Activated CD4-positive, alpha-beta T cell treated with anti-CD3 and anti-CD28 coated beads, Interleukin-10, Interleukin-2, amounts not matched to agents 100 ng/mL and 50 ng/mL, durations not matched to agents 16 hours and 8 hours (primary cell): ENCODE measurements at regions not wholly inside any gene's neighbourhood (a gene's known extent, or its start where the extent isn't known, plus 50 kb on each side); places are given as distances from the start of the nearest gene placed in this dataset.
"Not testable (repeated sequence)": the region's sequence is repeated elsewhere in the genome, so short reads cannot be mapped to it uniquely, and the experiment has no call there.

Source experiments
- DNase-seq: peaks from one replicate; pipeline ENCODE4 v3.0.0-alpha.2; 2020

DNA sequence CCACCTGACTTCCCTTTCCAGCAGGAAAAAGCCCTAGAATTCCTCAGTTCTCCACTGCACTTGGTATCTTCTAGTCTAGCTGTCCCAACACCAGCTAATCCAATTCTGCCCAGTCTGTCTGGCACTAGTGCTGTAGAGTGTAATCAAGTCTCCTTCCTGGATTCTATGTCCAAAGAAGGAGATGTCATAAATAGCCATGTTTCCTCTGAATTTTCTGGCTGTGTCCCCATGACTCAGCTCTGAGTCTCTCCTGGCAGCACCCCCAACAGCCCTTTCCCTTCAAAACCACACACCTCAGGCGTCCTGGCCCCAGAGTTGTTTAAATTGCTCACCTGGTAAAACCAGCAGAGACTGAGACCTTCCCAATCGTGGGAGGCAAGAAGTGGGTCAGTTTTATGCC lies 197.2 kb downstream of the GRXCR1 start:
- no peak for DNase-seq

DNA sequence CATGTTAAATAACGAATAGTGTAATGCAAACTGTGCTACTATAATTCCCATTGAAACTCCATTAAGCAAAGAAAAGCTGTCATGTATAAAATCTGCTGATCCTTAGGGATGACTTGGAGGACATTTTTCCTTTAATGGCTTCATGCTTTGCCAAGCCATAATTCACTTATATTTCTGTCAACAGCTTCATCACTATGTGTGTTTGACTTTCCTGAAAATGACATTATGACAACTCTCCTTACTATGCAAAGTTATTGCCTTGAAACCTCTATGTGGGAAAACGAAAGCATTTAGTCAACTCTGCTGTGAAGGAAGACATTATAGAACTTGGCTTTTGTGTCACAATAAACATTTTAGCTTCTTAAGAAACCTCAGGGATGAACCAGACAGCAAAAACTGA lies 210.5 kb downstream of the GRXCR1 start:
- DNase-seq = no peak

DNA sequence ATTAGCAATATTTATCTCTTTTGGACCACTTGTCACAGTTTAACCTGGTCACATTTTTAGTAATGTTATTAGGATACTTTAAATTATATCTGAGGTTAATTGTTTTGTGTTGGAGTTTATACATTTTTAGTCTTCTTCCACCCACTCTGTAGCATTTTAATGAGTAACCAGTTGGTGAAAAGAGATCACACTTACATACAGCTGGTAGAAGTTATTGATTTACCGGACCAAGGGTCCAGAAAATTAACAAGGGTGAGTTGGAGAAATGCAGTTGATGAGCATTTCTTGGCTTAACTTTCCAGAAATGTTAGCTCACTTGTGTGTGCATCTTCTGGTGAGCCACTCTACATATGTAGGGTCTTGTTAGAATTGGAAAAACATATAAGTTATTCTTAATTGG lies 219.6 kb downstream of the GRXCR1 start:
- DNase-seq = no peak

DNA sequence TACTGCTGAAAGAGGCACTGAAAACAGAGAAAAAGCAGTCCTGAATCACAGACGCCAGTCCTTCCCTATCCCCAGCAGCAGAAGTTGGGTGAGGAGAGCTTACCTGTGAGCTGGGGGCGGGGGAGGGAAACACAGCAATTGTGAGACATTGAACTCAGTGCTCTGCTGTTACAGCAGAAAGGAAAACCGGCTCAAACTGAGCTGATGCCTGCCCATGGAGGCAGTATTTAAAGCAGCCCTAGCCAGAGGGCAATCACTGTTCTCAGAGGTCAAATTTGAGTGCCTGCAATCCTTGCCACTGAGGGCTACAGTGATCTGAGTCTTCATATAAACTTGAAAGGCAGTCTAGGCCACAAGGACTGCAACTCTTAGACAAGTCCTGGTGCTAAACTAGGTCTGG lies 220.7 kb downstream of the GRXCR1 start:
- DNase-seq = no peak

DNA sequence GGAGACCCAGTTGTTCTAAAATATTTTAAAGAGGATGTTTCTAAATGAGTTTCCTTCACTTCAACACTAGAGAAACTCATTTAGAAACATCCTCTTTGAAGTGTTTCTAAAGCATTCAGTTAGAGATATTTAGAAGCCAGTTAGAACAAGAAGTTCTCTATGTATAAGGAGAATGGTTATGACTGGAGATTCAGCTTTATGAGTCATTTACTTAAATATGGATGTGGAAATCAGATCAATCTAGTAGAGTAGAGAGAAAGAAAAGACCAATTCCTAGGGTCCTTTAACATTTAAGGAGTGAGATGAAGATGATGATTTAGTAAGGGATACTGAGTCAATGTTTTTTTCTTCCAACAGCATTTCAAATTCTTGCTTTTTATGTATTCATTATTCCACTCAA lies 234.1 kb downstream of the GRXCR1 start:
- peak; percentile 7 for DNase-seq

DNA sequence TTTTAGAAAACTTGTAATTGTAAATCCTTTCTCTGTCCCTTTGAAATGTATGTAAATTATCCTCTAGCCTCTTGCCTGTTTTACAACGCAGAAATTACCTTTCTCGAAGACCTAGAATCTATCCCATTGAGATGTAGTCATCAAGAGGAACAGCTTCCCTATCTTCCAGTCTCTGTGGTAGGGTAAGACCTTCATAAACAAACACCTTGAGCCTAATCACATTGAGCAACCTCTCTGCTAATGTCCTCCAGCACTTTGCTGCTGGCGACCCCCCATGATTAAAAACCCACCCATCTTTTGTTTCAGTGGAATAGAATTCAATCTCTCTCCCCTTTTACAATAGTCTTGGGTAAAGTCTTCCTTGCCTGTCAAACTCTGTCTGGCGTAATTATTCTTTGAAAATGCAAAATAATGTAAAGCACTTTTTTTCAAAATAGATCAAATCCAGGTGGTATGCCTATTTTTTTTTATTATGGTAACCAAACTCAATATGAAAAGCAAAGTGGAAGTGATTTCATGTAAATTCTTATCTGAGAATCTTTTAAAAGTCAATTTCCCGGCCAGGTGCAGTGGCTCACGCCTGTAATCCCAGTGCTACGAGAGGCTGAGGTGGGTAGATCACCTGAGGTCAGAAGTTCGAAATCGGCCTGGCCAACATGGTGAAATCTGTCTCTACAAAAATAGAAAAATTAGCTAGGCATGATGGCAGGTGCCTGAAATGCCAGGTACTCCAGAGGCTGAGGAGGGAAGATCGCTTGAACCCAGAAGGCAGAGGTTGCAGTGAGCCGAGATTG lies 237.9 kb downstream of the GRXCR1 start:
- DNase-seq = no peak

DNA sequence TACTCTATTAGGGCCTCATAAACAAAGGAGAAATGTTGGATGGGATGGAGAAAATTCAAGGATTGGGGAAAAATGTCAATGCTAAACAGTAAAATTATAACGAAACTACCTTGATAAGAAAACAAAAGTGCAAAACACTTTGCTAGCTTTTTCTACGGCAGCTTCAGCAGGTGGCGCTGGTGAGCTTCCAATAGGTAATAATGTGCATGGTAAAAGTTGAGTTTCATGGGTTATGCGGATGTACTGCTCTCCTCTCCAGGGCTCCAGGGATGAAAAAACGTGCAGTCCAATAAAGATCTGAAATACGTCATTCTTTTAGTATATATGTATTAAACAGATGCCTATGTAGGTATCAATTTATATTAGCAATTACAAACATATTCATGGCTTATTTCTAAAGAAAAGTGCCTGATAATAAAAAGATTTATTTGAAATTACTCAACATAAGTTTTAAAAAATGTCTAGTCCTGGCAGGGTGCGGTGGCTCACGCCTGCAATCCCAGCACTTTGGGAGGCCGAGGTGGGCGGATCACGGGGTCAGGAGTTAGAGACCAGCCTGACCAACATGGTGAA lies 239.6 kb downstream of the GRXCR1 start:
- peak; percentile 58 for DNase-seq

DNA sequence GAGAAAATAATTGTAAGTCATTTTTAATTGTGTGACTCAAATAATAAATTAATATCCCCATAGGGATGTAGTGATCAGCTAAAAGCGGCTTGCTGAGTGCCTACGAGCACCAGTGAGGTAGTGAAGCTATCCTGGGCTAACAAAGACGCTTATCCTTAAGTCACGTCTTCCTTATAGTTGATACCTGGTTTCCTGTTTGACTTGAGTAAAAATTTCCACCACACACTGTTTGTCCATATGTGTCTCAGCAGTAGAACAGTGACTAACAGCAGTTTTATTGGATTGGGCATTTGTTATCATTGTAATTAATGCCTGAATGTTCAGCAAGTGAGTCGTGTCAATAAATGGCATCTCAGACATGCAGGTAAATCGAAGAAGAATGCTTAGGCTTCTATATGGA lies 241.1 kb downstream of the GRXCR1 start:
- DNase-seq = no peak

DNA sequence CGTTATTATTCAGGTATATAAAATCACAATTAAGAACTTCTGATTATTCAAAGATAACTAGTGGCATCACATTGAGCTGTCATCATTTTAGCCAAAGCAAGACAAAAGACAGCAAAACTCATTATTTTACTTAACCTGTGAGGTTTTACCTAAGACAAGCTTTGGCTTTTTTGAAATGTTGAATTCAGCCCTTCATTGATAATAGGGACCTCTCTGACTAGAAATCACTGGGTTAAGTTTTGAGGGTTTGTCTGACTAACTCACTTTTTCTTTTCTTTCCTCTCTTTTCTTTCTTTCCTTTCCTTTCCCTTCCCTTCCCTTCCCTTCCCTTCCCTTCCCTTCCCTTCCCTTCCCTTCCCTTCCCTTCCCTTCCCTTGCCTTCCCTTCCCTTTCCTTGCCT lies 244.2 kb downstream of the GRXCR1 start:
- no peak for DNase-seq

DNA sequence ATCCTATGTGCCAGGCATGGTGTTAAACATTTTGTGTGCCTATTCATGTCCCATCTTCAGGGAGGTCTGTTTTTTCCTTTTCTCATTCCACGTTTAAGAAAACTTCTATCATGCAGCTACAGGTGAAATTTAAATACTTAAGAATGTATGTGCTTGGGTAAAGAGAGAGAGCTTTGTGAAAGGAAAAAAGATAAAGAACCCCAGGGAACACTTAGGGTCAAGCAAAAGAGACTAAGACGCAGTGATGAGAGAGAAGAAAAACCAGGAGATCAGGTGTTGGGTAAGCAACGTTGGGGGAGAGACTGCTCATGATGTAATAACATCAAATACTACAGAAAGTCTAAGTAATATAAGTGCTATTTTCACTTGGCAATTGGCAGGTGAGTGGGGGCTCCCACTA lies 253.7 kb downstream of the GRXCR1 start:
- DNase-seq = no peak

DNA sequence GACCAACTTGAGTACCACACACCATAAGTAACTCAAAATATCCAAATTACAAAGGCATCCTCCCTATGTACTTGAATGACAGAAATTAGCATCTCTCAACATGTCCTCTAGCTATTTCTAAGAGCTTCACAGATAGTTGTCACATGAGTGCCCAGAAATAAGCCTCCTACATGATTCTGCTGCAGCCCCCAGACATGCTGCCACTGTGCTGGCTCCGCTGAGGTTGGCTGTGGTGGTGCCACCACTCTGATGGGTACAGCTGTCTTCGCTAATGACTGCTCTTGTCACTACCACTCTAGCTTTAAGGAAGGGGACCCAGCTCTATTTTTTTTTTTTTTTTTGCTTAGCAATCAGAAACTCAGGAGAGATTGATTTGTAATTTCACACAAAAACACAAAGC lies 256.0 kb downstream of the GRXCR1 start:
- DNase-seq = no peak

DNA sequence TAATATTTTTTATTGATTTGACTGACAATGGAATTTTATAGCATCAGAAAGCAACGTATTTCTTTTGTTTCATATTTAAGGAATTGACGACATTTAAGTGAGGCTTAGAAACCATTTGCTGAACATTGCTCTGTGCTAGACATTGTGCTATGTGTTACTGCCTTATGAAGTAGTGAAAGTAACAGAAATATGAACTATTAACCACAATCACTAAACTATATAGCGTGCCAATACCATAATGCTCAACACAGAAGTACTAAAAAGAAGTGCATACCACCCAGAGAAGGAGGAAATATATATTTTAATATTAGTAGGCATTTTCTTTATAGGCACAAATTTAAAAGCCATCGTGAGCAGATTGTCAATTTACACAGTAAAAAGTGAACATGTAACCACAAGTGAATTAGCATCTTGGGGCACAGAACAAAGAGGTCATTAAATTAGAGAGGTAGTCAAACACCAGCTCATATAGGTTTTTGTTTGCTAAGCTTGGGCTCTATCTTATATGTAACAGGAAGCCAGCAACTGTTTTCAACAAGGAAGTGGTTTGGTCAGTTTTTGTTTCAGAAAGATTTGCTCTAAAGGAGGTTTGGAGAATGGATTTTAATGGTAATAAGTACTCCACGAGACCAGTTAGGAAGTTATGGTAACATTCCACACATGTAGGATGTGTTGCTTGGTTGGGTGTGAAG lies 270.7 kb downstream of the GRXCR1 start:
- no peak for DNase-seq

DNA sequence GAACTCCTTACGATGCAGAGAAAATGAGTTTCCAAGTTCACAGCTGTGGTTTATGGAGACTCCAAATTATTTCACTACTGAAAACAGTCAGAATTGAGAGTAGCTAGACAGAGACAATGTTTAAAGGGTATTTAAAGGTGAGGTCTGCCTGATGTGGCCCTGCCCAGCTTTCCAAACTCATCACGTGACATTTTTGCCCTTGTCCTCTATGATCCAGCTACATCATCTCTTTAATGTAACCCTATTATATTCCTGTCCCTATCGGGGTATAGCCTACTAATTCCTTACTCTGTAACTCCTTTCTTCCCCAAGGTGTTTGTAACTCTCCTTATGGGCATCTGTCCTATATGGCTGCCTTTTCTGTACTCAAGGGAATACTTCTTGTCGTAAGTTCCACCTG lies 297.2 kb downstream of the GRXCR1 start:
- no peak for DNase-seq

DNA sequence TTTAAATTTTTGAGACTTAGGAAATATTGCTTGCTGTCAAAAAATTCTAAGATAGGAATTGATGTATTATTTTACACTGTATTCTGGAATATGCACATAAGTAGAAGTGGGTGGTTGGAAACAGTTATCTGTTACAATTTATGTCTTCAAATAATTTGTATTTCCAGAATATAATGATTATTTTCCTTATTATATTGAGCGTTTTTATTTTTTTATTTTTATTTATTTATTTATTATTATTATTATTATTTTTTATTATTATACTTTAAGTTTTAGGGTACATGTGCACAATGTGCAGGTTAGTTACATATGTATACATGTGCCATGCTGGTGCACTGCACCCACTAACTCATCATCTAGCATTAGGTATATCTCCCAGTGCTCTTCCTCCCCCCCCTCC lies 320.1 kb downstream of the GRXCR1 start:
- not testable (repeated sequence) for DNase-seq

DNA sequence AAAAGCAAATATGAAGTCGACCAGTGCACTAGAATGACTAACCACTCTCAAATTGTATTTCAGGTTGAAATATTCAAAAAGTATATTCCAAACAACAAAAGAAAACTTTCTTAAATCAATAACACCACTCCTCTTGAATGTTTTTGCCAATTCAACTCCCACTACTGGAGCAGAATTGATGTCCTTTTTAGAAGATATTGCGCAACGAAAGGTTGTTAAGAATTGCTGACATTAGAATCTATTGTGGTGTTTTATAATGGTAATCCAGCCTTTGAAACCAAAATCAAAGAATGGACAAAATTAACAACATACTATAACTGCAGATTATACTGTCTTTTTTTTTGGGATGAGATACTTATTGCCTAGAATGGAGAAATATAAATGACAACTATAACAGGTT lies 331.3 kb downstream of the GRXCR1 start:
- no peak for DNase-seq

DNA sequence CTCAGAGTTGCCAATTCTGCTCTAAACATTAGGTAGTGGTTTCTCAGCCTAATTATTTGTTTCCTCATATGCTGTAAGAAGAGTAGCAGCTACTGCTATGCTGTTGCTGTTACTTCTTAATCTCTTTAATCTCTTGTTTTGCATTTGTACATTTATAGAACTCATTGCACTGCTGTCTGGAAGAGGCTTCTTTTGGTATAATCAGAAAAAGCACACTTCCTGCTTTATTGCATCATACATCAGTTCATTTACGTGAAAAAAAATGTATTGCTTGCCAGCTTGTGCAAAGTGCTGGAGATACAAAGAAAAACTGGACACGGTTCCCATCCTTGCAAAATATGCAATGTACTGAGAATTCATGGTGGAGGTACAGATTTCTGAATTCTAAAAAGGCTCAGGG lies 332.0 kb downstream of the GRXCR1 start:
- DNase-seq = no peak

DNA sequence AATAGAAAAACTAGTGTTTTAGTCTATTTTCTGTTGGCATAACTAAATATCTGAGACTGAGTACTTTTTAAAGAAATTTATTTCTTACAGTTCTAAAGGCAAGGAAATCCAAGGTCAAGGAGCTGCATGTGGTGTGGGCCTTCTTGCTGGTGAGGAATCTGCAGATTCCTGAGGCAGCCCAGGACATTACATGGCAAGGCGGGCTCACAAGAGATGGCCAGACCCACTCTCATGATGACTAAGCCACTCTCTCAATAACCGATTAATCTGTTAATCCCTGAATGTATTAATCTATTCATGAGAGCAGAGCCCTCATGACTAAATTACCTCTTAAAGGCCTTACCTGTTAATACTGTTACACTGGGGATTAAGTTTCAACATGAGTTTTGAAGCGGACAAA lies 340.8 kb downstream of the GRXCR1 start:
- no peak for DNase-seq

DNA sequence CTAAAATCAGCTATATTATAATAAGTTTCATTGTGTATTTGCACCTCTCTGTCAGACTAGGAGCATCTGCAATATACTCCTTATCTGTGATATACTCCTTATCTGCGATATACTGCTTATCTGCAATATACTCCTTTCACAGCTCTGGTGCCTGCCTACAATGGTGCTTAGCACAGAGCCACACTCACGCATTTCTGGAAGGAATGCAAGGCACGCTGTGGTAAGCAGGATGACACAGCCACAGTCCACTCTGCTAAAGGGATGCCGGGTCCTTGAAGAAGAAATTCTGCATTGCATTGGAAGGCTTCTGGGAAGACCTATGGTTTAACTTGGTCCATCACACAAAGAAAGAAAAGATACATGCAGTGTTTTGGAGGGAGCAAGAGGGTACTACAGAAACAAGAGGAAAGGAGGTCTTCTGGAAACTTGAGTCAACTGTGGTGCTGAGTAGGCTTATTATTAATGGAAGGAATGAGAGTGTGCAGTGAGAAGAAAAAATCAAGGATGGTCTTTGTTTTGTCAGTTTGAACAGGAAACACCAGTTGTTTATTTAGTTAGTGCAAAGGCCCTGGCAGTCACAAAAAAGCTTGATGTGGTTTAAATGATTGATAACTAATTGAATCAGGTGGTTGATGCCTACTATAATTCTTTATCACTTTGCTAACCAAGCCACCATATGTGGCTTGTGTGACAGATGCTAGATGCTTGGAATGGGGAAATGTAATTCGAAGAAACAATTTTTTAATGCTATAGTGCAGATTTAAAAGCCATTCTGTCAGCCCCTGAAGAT lies 342.3 kb downstream of the GRXCR1 start:
- no peak for DNase-seq

DNA sequence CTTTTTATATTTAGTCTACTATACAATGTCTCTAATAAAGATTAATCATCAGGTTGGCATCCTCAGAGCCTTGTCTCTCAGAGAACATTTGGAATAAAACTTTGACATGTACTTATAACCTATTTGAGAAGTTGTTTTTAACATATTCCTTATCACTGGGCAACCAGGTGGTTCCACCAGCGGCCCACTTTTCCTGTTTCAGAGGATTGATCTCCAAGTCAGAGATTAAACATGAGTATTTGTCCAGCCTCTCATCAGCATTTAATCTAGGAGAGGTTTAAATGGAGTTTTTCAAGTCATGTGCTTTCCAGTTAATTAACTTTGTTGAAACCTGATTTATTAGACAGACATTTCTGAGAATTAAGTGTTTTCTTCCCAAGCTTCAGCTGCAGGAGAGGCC lies 345.5 kb downstream of the GRXCR1 start:
- no peak for DNase-seq

DNA sequence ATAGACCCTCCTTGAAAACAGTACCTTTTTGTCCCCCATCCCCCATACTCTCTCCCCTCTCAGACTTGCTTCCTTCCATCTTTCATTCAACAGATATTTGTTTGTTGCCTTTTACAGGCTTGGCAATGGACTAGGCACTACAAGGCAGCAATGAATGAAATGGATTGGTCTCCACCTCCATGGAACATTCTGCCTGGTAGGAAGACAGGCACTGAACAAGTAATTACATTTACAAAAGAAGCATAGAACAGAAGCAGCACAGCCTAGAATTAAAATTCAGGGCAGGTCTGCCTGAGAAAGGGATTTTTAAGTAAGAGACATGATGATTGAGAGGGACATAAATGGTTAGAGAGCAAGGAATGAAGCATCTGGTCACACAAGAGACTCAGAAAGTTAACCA lies 346.1 kb downstream of the GRXCR1 start:
- DNase-seq = no peak

DNA sequence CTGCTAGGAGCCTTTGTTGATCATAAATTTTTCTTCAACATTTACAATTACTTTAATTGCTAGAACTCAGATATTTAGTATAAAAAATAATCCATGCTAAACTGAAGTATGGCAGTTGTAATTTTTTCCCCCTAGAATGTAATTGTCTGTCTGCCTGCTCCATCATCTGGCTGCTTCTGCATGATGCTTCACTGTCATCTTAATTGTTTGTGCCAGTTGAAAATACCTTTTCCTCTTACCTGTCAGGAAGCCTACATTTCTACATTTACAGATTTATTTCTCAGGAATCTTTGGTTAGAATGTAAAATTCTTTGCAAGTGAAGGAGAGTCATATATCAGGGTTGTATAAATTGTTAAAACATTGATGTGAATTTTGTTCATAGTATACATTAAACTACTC lies 348.6 kb downstream of the GRXCR1 start:
- no peak for DNase-seq

DNA sequence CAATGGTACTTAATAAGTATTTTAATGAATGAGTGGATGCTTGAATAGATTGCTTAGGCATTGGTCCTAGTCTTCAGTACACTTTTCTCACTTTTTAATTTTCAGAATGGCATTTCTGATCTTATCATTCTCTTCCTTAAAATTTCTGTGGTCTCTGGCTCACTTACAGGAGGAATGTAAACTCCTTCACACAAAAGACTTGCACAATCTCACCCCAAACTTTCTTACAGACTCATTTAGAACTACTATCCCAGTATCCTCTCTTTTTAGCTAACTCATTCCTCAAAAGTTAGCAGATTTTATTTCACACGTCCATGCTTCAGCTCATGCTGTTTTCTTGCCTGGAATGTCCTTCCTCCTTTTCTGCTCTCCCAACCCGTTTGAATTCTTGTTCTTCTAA lies 350.1 kb downstream of the GRXCR1 start:
- DNase-seq = no peak

DNA sequence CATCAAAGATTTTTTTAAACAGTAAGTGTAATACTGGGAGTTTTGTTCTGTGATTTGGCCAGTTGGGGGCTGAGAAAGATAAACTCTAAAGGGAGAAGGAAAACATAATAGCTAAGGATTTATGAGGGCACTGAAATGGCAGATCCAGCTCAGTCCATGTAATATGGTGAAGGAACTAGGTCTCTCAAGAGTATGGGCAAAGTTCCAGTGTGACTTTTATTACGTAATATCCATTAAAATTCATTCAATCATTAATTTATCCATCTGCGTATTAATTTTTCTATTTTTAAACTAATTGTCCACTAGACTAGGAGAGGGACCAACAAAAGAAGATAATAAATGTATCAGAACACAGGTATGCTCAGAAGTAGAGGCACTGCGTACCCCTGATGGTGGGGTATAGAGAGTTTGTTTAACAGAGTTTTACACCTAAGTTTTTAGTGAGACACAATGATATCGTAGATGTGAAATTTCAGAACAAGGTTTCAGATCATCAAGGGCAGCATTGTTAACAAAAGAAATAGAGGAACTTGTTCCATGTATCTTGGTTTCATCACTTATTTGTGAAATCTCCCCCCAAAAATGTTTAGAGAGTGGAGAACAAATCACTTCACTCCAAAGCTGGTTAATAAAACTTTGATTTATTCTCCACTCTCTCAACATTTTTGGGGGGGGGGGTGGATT lies 351.1 kb downstream of the GRXCR1 start:
- DNase-seq = no peak
